Right kidney (tissue), 1 donor: ENCODE measurements at regions not wholly inside any gene's neighbourhood (a gene's known extent, or its start where the extent isn't known, plus 50 kb on each side); places are given as distances from the start of the nearest gene placed in this dataset.
"Not testable (repeated sequence)": the region's sequence is repeated elsewhere in the genome, so short reads cannot be mapped to it uniquely, and the experiment has no call there.

Source experiments
- DNase-seq: peaks from one replicate; pipeline ENCODE4 v3.0.0-alpha.2; 2016

DNA sequence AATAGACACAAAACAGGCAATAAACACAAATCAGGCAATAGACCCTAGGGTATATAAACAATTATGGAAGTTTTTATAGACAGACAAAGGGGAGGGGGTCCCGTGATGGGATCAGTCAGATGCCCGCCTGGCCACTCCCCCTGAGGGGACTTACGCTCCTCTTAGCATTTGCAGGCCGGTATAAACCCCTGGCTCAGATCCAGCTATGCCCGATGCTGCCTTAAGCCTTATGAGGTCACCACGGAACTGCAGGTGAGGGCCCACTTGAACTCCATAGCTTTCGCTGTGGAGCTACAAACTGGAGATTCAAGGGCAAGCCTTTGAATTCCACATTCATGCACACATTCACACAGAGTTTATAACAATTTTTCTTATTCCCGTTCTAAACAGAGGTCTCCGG is 340.5 kb upstream of the USP9Y start:
- no peak for DNase-seq

DNA sequence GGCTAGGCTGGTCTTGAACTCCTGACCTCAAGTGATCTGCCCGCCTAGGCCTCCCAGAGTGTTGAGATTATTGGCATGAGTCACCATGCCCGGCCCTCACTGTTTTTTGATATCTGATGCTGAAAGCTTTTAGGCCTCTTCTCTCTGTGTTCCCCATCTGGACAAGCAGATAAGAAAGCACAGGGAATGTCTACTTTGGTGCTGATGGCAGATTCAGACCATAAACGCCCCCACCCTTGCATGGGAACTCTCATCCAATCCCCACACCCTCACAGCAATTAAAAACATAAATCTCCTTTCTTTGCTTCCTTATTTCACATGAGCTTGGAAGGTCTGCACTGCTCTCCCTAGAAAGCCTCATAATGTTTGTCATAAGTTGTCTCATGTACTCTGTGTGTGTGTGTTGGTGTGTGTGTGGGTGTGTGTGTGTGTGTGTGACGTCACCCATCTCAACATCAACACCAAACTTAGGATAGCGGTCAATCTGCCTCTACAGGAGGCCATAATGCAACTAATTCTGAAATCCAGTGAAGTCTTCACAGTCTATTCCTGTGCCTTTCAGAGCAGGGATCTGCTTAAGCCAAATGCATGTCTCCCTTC is 335.6 kb upstream of the USP9Y start:
- DNase-seq = no peak

DNA sequence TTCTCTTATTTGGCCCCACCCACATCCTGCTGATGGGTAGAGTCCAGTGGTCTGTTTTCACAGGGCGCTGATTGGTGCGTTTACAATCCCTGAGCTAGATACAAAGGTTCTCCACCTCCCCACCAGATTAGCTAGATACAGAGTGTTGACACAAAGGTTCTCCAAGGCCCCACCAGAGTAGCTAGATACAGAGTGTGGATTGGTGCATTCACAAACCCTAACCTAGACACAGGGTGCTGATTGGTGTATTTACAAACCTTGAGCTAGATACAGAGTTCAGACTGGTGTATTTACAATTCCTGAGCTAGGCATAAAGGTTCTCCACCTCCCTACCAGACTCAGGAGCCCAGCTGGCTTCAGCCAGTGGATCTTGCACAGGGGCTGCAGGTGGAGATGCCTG is 326.4 kb upstream of the USP9Y start:
- DNase-seq = not testable (repeated sequence)

- DNase-seq = peak; percentile 20
Measured at GRCh38 chrY:12391655-12392559, 309.1 kb upstream of the USP9Y start.

GRCh38 chrY:12393190-12393589 is 307.8 kb upstream of the USP9Y start:
- DNase-seq = no peak

GRCh38 chrY:12395381-12396120 is 305.5 kb upstream of the USP9Y start:
- not testable (repeated sequence) for DNase-seq

GRCh38 chrY:12403916-12404315 is 297.1 kb upstream of the USP9Y start:
- no peak for DNase-seq

DNA sequence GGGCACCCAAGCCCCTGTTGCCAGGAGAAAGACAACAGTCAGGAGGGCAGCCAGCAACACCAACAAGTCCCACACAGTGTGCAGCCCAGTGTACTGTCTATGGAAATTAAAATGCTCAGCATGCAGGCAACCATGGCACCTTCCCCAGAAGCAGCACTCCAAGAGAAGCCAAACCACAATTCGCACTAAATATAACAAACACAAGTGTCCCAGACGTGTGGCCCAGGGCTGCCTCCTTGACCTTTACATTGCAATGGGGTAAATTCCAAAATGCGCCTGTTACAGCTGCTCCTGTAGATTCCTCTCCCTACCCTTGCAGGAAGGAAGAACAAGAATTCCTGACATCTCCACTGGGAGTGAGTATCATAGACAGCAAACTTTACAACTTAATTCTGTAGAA is 292.8 kb upstream of the USP9Y start:
- DNase-seq = no peak

GRCh38 chrY:12410696-12411095 is 290.3 kb upstream of the USP9Y start:
- DNase-seq = no peak

- peak; percentile 40 for DNase-seq
Measured at GRCh38 chrY:12421072-12421787, 279.8 kb upstream of the USP9Y start.

DNA sequence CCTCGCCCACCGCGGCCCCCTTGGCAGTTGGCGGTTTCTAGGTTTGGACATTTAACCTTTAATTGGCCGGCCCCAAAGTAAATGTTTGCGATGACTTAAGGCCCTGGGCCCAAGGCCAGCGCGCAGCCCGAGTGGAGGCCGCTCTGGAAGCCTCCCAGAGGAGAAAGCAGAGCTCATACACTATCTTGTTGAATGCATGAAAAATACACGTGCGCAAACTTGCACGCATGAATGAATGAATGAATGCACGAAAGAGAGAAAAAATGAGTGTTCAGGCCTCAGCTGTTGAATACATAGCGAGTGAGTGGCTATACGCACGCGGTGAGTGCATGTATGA is 279.3 kb upstream of the USP9Y start:
- DNase-seq = no peak

GRCh38 chrY:12422536-12422935 is 278.5 kb upstream of the USP9Y start:
- DNase-seq = no peak

GRCh38 chrY:12423416-12424252 is 277.4 kb upstream of the USP9Y start:
- no peak for DNase-seq

DNA sequence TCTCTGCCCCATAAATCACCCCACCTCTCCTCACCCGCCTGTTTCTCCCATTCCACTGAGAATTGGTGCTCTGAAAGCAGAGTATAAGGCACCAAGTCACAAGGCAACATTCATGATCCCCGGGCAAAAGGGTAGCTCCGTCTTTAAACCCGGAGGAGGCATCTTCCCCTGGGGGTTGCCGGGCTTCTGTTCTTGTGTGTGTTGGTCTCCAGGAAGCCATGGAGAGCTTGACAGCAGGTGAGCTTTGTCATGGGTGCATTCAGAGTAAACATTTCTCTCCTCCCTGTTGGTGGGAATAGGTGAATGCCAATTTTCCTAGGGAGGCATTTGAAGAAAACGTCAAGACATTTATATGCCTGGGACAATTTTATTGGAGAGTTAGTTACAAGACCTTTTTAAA is 275.5 kb upstream of the USP9Y start:
- DNase-seq = no peak

GRCh38 chrY:12427361-12427760 is 273.7 kb upstream of the USP9Y start:
- DNase-seq = no peak

DNA sequence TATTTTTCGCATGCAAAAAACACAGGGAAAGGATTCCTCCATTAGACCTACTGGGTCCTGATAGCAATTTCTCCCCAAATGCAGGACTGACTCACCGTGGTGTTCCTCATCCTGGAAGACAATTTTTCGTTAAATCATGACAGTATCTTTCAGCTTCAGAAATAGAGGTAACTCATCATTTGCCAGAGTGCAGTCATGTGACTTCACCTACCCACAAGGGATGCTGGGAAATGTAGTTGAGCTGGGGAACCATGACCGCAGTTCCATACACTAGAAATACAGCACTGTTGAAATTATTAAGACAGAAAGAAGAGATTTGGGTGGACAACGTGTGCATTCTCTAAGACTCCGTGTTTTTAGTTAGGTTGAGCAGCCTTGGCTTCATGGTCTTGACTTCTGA is 269.5 kb upstream of the USP9Y start:
- DNase-seq = no peak

- DNase-seq = not testable (repeated sequence)
Measured at GRCh38 chrY:12438823-12439222, 262.2 kb upstream of the USP9Y start.

- DNase-seq = no peak
Measured at GRCh38 chrY:12444200-12444599, 256.8 kb upstream of the USP9Y start.

GRCh38 chrY:12446486-12447265 is 254.4 kb upstream of the USP9Y start:
- DNase-seq = not testable (repeated sequence)

DNA sequence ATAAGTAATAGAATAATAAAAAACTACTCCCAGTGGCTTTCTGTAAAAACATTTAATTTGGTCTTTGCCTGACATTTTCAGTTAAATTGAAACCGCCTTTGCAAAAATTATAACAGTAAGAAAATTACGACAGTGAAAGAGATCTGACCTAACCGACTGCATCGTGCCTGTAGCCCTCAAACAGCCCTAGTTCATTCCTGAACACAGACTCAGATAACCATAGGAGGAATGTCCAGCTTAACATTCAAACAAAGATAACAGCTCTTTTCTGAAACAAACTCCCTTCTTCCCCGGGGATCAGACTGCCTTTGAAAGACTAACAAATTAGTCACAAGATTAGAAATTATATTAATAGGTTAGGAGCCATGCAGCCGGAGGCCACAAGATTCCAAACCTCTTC is 252.5 kb upstream of the USP9Y start:
- DNase-seq = not testable (repeated sequence)

GRCh38 chrY:12453318-12453717 is 247.7 kb upstream of the USP9Y start:
- DNase-seq = not testable (repeated sequence)
